NCI-H128 (cell line): ENCODE measurements at regions not wholly inside any gene's neighbourhood (a gene's known extent, or its start where the extent isn't known, plus 50 kb on each side); places are given as distances from the start of the nearest gene placed in this dataset.

Experiments
- DNase-seq: peaks from one replicate; lab custom pipeline; 2025; ENCODE audit not compliant: unreplicated experiment; lab: John Stamatoyannopoulos, UW

- DNase-seq, result no peak
Observed at GRCh38 chr21:19921211-19921610, 1077.0 kb upstream of the NCAM2 start.

- DNase-seq, result no peak
Observed at GRCh38 chr21:19922122-19922521, 1076.1 kb upstream of the NCAM2 start.

GRCh38 chr21:19935467-19935866 is 1062.7 kb upstream of the NCAM2 start:
- no peak for DNase-seq

- no peak for DNase-seq
Observed at GRCh38 chr21:19937619-19938018, 1060.6 kb upstream of the NCAM2 start.

- no peak for DNase-seq
Observed at GRCh38 chr21:19941626-19942025, 1056.6 kb upstream of the NCAM2 start.

GRCh38 chr21:19950347-19950746 is 1047.9 kb upstream of the NCAM2 start:
- no peak for DNase-seq

GRCh38 chr21:19969156-19969555 is 1029.1 kb upstream of the NCAM2 start:
- DNase-seq, result no peak

GRCh38 chr21:19981938-19982337 is 1016.3 kb upstream of the NCAM2 start:
- no peak for DNase-seq

GRCh38 chr21:19986396-19986795 is 1011.8 kb upstream of the NCAM2 start:
- no peak for DNase-seq

GRCh38 chr21:19987671-19988070 is 1010.5 kb upstream of the NCAM2 start:
- no peak for DNase-seq

GRCh38 chr21:19992540-19992939 is 1005.7 kb upstream of the NCAM2 start:
- DNase-seq, result no peak

- DNase-seq, result no peak
Observed at GRCh38 chr21:19993268-19993667, 1004.9 kb upstream of the NCAM2 start.

GRCh38 chr21:19995253-19995652 is 1003.0 kb upstream of the NCAM2 start:
- DNase-seq, result no peak

- no peak for DNase-seq
Observed at GRCh38 chr21:19998453-19998852, 999.8 kb upstream of the NCAM2 start.

GRCh38 chr21:19999369-20000272 is 998.6 kb upstream of the NCAM2 start:
- DNase-seq, result no peak

- DNase-seq, result no peak
Observed at GRCh38 chr21:20004367-20004766, 993.8 kb upstream of the NCAM2 start.

GRCh38 chr21:20010691-20011200 is 987.5 kb upstream of the NCAM2 start:
- DNase-seq, result no peak

GRCh38 chr21:20013851-20014250 is 984.4 kb upstream of the NCAM2 start:
- DNase-seq, result peak; percentile 27

- no peak for DNase-seq
Observed at GRCh38 chr21:20016435-20017005, 981.7 kb upstream of the NCAM2 start.

GRCh38 chr21:20020026-20020425 is 978.2 kb upstream of the NCAM2 start:
- no peak for DNase-seq

- no peak for DNase-seq
Observed at GRCh38 chr21:20023193-20023592, 975.0 kb upstream of the NCAM2 start.

GRCh38 chr21:20024741-20025140 is 973.5 kb upstream of the NCAM2 start:
- no peak for DNase-seq
